ENCODE measurements at regions not wholly inside any gene's neighbourhood (a gene's known extent, or its start where the extent isn't known, plus 50 kb on each side); places are given as distances from the start of the nearest gene placed in this dataset.

DNA sequence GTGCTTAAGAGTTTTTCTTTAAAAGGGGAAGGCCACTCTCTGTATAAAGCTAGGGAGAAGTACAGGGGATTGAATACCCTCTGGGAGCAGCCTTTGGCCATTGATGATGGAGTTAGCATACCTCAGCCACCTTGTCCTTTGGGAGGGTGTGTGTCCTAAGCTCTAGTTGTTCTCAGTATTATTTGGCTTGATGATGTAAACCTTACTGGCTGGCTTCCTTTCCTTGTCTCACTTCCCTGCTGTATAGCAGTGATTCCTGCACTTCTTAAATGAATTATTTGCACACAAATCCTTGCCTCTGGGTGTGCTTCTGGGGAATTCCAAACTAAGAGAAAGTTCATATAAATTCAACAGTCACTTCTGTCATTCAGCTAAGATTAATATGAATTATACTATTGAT, 234.9 kb upstream of the RIOK2 start:
- Histone ChIP-seq H3K9me3 (ENCODE audit: low read length) (no peaks in the 10 kb centered on the region), H3K4me2 (ENCODE audit: low read length) (no peak overlapping the region), H3K9me2 (ENCODE audit: insufficient read depth, low read length) (no peaks in the 10 kb centered on the region), H3K27ac (ENCODE audit: low read length) (no peak overlapping the region), H4K20me1 (ENCODE audit: insufficient read depth) (no peaks in the 10 kb centered on the region), H3K9ac (ENCODE audit: low read length) (no peak overlapping the region), H3K4me3 (ENCODE audit: low read length) (no peak overlapping the region), H2AFZ (ENCODE audit: low read depth, low read length) (no peak overlapping the region), H3F3A (ENCODE audit: insufficient read depth, low read length, poor library complexity, severe bottlenecking) (no peaks in the 10 kb centered on the region), H3K36me3 (ENCODE audit: insufficient read depth, low read length) (no peaks in the 10 kb centered on the region), H3K27me3 (ENCODE audit: insufficient read depth, low read depth, low read length) (no peaks in the 10 kb centered on the region), H3K79me2 (replicated peaks; ENCODE audit: insufficient read depth, low read length) (no peaks in the 10 kb centered on the region)
- TF ChIP-seq POLR2AphosphoS5 (IDR thresholded peaks at IDR 0.05): no peak
- no peak for TF ChIP-seq EP300 (conservative IDR thresholded peaks at IDR 0.05; ENCODE audit: poor library complexity, severe bottlenecking)
- no peak for TF ChIP-seq SMC3 (conservative IDR thresholded peaks at IDR 0.05; ENCODE audit: poor library complexity)
- no peak for TF ChIP-seq RAD21 (conservative IDR thresholded peaks at IDR 0.05)

DNA sequence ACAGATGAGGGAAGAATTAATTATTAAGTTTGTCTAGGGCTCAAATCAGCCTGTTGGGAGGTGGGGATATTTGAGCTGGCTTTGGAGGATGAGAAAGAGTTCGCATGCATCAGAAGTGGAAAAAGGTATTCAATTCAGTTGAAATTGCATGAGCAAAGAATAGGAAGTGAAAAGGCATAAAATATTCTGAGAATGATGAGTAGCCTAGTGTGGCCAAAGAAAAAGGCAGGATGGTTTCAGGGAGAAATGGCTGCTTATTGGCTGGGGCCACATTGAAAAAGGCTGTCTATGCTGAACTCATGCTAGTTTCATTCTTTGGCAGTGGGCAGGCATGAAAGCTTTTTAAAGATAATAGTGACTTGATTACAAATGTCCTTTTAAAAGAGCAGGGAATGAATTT, 235.4 kb upstream of the RIOK2 start:
- H3F3A ChIP-seq (ENCODE audit: insufficient read depth, low read length, poor library complexity, severe bottlenecking): no peaks in the 10 kb centered on the region
- H3K9me3 ChIP-seq (ENCODE audit: low read length): no peaks in the 10 kb centered on the region

More for the DNA sequence above, 235.4 kb upstream of the RIOK2 start:
- Histone ChIP-seq H2AFZ (ENCODE audit: low read depth, low read length) (no peak overlapping the region), H3K9me2 (ENCODE audit: insufficient read depth, low read length) (no peaks in the 10 kb centered on the region), H3K27me3 (ENCODE audit: insufficient read depth, low read depth, low read length) (no peaks in the 10 kb centered on the region), H3K27ac (ENCODE audit: low read length) (no peak overlapping the region), H3K4me3 (ENCODE audit: low read length) (no peak overlapping the region), H3K4me2 (ENCODE audit: low read length) (no peak overlapping the region), H4K20me1 (ENCODE audit: insufficient read depth) (no peaks in the 10 kb centered on the region), H3K9ac (ENCODE audit: low read length) (no peak overlapping the region), H3K36me3 (ENCODE audit: insufficient read depth, low read length) (no peaks in the 10 kb centered on the region), H3K79me2 (replicated peaks; ENCODE audit: insufficient read depth, low read length) (no peaks in the 10 kb centered on the region)
- TF ChIP-seq SMC3 (conservative IDR thresholded peaks at IDR 0.05; ENCODE audit: poor library complexity) (no peak), REST (IDR thresholded peaks at IDR 0.05; ENCODE audit: borderline replicate concordance) (no peak), CTCF (IDR thresholded peaks at IDR 0.05; ENCODE audit: poor library complexity, severe bottlenecking) (no peak), EZH2 (IDR thresholded peaks at IDR 0.05; ENCODE audit: borderline replicate concordance, insufficient read depth, low read length, poor library complexity, severe bottlenecking) (no peak), MXI1 (conservative IDR thresholded peaks at IDR 0.05; ENCODE audit: poor library complexity, severe bottlenecking) (no peak), TAF1 (IDR thresholded peaks at IDR 0.05; ENCODE audit: low read depth) (no peak)
